HFFc6 (cell line): ENCODE measurements at regions not wholly inside any gene's neighbourhood (a gene's known extent, or its start where the extent isn't known, plus 50 kb on each side); places are given as distances from the start of the nearest gene placed in this dataset.

ENCODE experiments used
- DNase-seq: peaks from one replicate; pipeline ENCODE4 v3.0.0-alpha.2; 2018
- H3K27ac Mint-ChIP-seq: 2 replicates; pipeline ENCODE4 v1.8.0; 2020; ENCODE audit warnings: mild to moderate bottlenecking, mixed read lengths
- H3K27me3 Mint-ChIP-seq: 2 replicates; pipeline ENCODE4 v1.8.0; 2021; ENCODE audit warnings: mild to moderate bottlenecking, moderate library complexity, mixed read lengths; ENCODE audit not compliant: insufficient read depth
- H3K36me3 Mint-ChIP-seq: 2 replicates; pipeline ENCODE4 v1.8.0; 2021; ENCODE audit warnings: low read depth, mixed read lengths
- H3K4me1 Mint-ChIP-seq: 2 replicates; pipeline ENCODE4 v1.8.0; 2020; ENCODE audit warnings: low read depth, mixed read lengths
- H3K4me3 Mint-ChIP-seq: 2 replicates; pipeline ENCODE4 v1.8.0; 2020; ENCODE audit warnings: mild to moderate bottlenecking, moderate library complexity, mixed read lengths
- H3K9me3 Mint-ChIP-seq: 2 replicates; pipeline ENCODE4 v1.8.0; 2020; ENCODE audit warnings: mild to moderate bottlenecking, mixed read lengths
- CTCF ChIP-seq: fragments of 200-600 bp; sonication (generic); IDR thresholded peaks from 2 replicates; pipeline ENCODE4 v1.5.0; 2021; ENCODE audit warnings: antibody characterized with exemption, mild to moderate bottlenecking

DNA sequence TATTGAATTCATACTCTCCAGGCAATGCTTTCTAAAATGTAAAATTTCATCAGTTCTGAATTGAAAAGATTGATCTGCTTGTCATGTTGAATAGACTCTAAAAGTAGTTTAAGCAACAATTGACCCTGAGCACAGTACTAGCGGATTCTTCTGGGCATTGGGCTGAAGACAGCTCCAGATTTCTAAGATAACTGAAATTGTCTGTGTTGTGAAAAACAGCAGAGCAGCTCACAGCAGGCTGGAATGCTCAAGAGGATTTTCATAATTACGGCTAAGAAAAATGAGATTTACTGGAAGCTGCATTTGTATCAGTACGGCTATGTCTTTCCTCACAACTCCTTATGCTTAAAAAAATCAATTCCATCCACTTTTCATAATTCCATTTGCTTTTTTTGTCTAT lies 373.7 kb downstream of the HACE1 start:
- Mint-ChIP-seq H3K27ac (no peak overlapping the region), H3K36me3 (no peaks in the 10 kb centered on the region), H3K9me3 (peaks cover 12% of the 10 kb centered on the region), H3K4me3 (no peak overlapping the region), H3K27me3 (no peaks in the 10 kb centered on the region), H3K4me1 (no peaks in the 10 kb centered on the region)
- no peak for TF ChIP-seq CTCF
- no peak for DNase-seq

GRCh38 chr6:104484626-104485025 lies 375.1 kb downstream of the HACE1 start:
- Mint-ChIP-seq H3K27me3 (no peaks in the 10 kb centered on the region), H3K4me1 (no peaks in the 10 kb centered on the region), H3K27ac (no peak overlapping the region), H3K9me3 (peaks cover 12% of the 10 kb centered on the region), H3K36me3 (no peaks in the 10 kb centered on the region), H3K4me3 (no peak overlapping the region)
- no peak for TF ChIP-seq CTCF
- DNase-seq = no peak

DNA sequence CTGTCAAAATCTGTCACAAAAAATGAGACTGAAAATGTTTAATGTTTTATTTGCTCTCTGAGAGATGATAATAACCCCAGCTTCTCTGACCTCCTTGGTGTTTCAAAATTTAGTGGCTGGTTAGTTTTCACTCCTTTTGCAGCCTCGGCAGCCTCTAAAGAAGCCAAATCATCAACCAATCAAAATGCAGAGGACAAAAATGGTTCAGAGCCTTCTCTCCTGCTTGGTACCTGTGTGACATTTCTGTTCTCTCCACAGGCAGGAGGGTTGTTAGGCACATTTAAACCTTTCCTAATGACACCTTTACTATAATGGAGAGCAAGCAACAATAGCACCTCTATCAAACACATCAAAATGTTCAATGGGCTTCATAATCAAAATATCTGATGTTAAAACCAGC lies 375.5 kb downstream of the HACE1 start:
- H3K36me3 Mint-ChIP-seq = no peaks in the 10 kb centered on the region
- peaks cover 12% of the 10 kb centered on the region for H3K9me3 Mint-ChIP-seq

DNA sequence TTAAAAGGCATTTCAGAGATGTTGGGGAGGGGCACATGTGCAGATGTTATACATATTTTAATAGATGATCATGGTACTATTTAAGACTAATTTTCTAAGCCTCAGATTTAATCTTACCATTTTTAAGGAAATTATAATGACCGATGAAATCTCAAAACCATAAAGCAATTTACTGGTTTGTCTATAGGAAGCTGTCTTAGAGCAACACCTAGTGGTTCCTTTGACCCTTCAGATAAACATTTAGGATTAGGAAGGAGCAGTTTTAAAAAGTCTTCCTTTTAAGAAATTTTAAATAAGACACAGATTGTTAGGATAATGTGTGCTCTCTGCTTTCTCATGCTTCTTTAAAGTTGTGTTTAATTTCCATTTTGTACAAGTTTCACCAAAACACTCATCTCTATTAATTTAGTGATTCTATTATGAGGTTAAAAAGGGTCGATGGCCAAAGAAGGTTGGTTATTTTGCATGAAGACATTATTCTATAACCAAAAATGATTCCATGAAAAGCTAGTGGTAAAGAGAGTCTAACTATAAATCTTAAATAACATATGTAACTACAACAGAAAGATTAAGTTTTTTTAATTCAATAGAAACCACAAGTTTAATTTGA lies 376.4 kb downstream of the HACE1 start:
- Mint-ChIP-seq H3K9me3 (peaks cover 12% of the 10 kb centered on the region), H3K27me3 (no peaks in the 10 kb centered on the region), H3K4me3 (no peak overlapping the region), H3K36me3 (no peaks in the 10 kb centered on the region), H3K27ac (no peak overlapping the region), H3K4me1 (no peaks in the 10 kb centered on the region)
- no peak for DNase-seq
- TF ChIP-seq CTCF = peak; percentile 17; the same call in 1 of the 2 replicates

More for the DNA sequence above, 375.5 kb downstream of the HACE1 start:
- Mint-ChIP-seq H3K4me1 (no peaks in the 10 kb centered on the region), H3K4me3 (no peak overlapping the region), H3K27ac (no peak overlapping the region), H3K27me3 (no peaks in the 10 kb centered on the region)
- DNase-seq = no peak
- TF ChIP-seq CTCF = no peak

DNA sequence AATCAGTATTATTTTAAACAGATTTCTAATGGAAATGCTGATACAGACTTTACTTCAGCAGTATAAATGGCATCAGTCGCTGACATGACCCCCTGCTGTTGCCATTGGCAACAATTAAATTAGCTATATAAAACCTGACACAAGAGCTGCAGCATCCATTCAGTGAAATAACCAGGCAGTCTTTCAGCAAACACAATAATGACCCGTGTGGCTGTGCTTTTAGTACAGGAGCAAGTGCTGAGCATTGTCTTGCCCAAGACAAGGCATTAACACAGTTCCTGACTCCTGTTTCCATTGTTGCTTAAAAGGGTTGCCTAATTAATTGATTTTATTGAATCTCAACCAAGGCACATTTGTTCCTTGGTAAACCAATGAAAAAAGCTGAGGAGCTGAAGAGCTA lies 382.1 kb downstream of the HACE1 start:
- no peaks in the 10 kb centered on the region for H3K36me3 Mint-ChIP-seq
- no peaks in the 10 kb centered on the region; the same call in 1 of the 2 replicates for H3K27me3 Mint-ChIP-seq
- DNase-seq = no peak
- no peaks in the 10 kb centered on the region for H3K4me1 Mint-ChIP-seq
- peaks cover 18% of the 10 kb centered on the region for H3K9me3 Mint-ChIP-seq
- H3K4me3 Mint-ChIP-seq = no peak overlapping the region
- no peak for TF ChIP-seq CTCF
- H3K27ac Mint-ChIP-seq = no peak overlapping the region

GRCh38 chr6:104473021-104473429 lies 386.7 kb downstream of the HACE1 start:
- Mint-ChIP-seq H3K27me3 (peaks cover 1% of the 10 kb centered on the region), H3K4me3 (no peak overlapping the region), H3K36me3 (no peaks in the 10 kb centered on the region), H3K27ac (no peak overlapping the region), H3K9me3 (peaks cover 37% of the 10 kb centered on the region), H3K4me1 (no peaks in the 10 kb centered on the region)
- DNase-seq = no peak
- TF ChIP-seq CTCF = no peak
